ENCODE measurements at regions not wholly inside any gene's neighbourhood (a gene's known extent, or its start where the extent isn't known, plus 50 kb on each side); places are given as distances from the start of the nearest gene placed in this dataset.

GRCh38 chr5:71877511-71877910 is 158.4 kb downstream of the CARTPT start:
- TF ChIP-seq KDM1A (IDR thresholded peaks at IDR 0.05; ENCODE audit: low read depth) (no peak), CTCF (IDR thresholded peaks at IDR 0.05) (no peak), EP300 (IDR thresholded peaks at IDR 0.05) (no peak), JUNB (IDR thresholded peaks at IDR 0.05) (no peak), MYC (IDR thresholded peaks at IDR 0.05; ENCODE audit: borderline replicate concordance, low read length) (no peak), EHMT2 (IDR thresholded peaks at IDR 0.05; ENCODE audit: low read depth) (no peak)
- TF ChIP-seq, protein P1, sequence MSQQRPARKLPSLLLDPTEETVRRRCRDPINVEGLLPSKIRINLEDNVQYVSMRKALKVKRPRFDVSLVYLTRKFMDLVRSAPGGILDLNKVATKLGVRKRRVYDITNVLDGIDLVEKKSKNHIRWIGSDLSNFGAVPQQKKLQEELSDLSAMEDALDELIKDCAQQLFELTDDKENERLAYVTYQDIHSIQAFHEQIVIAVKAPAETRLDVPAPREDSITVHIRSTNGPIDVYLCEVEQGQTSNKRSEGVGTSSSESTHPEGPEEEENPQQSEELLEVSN (IDR thresholded peaks at IDR 0.05; ENCODE audit: borderline replicate concordance, low read depth): no peak
- TF ChIP-seq, protein P2, sequence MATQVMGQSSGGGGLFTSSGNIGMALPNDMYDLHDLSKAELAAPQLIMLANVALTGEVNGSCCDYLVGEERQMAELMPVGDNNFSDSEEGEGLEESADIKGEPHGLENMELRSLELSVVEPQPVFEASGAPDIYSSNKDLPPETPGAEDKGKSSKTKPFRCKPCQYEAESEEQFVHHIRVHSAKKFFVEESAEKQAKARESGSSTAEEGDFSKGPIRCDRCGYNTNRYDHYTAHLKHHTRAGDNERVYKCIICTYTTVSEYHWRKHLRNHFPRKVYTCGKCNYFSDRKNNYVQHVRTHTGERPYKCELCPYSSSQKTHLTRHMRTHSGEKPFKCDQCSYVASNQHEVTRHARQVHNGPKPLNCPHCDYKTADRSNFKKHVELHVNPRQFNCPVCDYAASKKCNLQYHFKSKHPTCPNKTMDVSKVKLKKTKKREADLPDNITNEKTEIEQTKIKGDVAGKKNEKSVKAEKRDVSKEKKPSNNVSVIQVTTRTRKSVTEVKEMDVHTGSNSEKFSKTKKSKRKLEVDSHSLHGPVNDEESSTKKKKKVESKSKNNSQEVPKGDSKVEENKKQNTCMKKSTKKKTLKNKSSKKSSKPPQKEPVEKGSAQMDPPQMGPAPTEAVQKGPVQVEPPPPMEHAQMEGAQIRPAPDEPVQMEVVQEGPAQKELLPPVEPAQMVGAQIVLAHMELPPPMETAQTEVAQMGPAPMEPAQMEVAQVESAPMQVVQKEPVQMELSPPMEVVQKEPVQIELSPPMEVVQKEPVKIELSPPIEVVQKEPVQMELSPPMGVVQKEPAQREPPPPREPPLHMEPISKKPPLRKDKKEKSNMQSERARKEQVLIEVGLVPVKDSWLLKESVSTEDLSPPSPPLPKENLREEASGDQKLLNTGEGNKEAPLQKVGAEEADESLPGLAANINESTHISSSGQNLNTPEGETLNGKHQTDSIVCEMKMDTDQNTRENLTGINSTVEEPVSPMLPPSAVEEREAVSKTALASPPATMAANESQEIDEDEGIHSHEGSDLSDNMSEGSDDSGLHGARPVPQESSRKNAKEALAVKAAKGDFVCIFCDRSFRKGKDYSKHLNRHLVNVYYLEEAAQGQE (IDR thresholded peaks at IDR 0.05): no peak

Measured in A549 (cell line).